K562 (cell line): ENCODE measurements at regions not wholly inside any gene's neighbourhood (a gene's known extent, or its start where the extent isn't known, plus 50 kb on each side); places are given as distances from the start of the nearest gene placed in this dataset.

Experiments used
- ATAC-seq: fragments of 200-7000 bp; cut with Tn5 transposase; 3 replicates; pipeline ENCODE4 v1.9.1; 2020; ENCODE audit warnings: moderate library complexity
- BruUV-seq: library from RNA; stranded (reverse); fragments of 400-500 nt; replicated peaks from 2 replicates; lab custom pipeline; 2021; lab: Mats Ljungman, UMichigan
- CTCF ChIA-PET: fragments of 300-600 bp; formaldehyde crosslinking; extraction: SDS; loops from one replicate; lab custom pipeline; 2021; ENCODE audit warnings: low intra/inter-chr PET ratio; lab: Yijun Ruan, JAX
- POLR2A ChIA-PET: fragments of 300-600, 350-650 bp; sonication (Branson Sonifier 250); formaldehyde crosslinking; extraction: SDS; loops from one replicate; lab custom pipeline; 2021; ENCODE audit warnings: antibody characterized with exemption, inconsistent platforms; lab: Yijun Ruan, JAX
- DNase-seq, 4 experiments: peaks; one replicate each; pipeline versions ENCODE4 v3.0.0 to v3.0.0-alpha.2; 2011 to 2018; ENCODE audit warnings: low spot score in 3 of 4, mixed read lengths in 3 of 4; ENCODE audit errors: extremely low read depth in 1 of 4
- FAIRE-seq: peaks from 2 replicates; lab custom pipeline; 2011; peaks lifted over from hg19 to GRCh38; lab: Jason Lieb, UNC
- H2AFZ ChIP-seq: 2 replicates; pipeline ENCODE4 v1.6.0; 2011; ENCODE audit warnings: low read depth, low read length, control low read depth, inconsistent platforms
- H3K27ac ChIP-seq: fragments of 200-600 bp; 3 replicates; pipeline ENCODE4 v1.8.0; 2011; ENCODE audit warnings: low read depth, mild to moderate bottlenecking, control low read depth, inconsistent platforms, low read length, moderate library complexity, mixed read lengths; ENCODE audit errors: extremely low read depth
- H3K27me3 ChIP-seq, 2 experiments: fragments of 300-600 bp in 1 of 2; 2 replicates in 1 of 2; 3 replicates in 1 of 2; pipeline versions ENCODE4 v1.6.0 to v1.8.0; 2011; ENCODE audit warnings: inconsistent platforms in 2 of 2, low read length in 2 of 2, mild to moderate bottlenecking in 1 of 2, mixed read lengths in 1 of 2, moderate library complexity in 1 of 2; ENCODE audit not compliant: control insufficient read depth in 2 of 2, insufficient read depth in 2 of 2
- H3K36me3 ChIP-seq: fragments of 300-600 bp; 3 replicates; pipeline ENCODE4 v1.8.0; 2011; ENCODE audit warnings: mild to moderate bottlenecking, low read length, inconsistent platforms; ENCODE audit not compliant: control insufficient read depth, insufficient read depth
- H3K4me1 ChIP-seq, 2 experiments: fragments of 200-600 bp in 1 of 2; replicated peaks in 1 of 2; 2 replicates in 1 of 2; 3 replicates in 1 of 2; pipeline versions ENCODE4 v1.5.1 to v1.8.0; 2011; ENCODE audit warnings: inconsistent platforms in 2 of 2, low read length in 2 of 2, mild to moderate bottlenecking in 1 of 2, mixed read lengths in 1 of 2, moderate library complexity in 1 of 2; ENCODE audit not compliant: control insufficient read depth in 2 of 2, insufficient read depth in 2 of 2
- H3K4me2 ChIP-seq: 2 replicates; pipeline ENCODE4 v1.6.1; 2011; ENCODE audit warnings: low read length, control low read depth, inconsistent platforms, mixed read lengths; ENCODE audit not compliant: insufficient read depth
- H3K4me3 ChIP-seq: fragments of 200-600 bp; sonication (generic), shearing (Covaris generic); 2 replicates; pipeline ENCODE4 v1.5.1; 2016; ENCODE audit warnings: control low read depth, inconsistent platforms
- H3K79me2 ChIP-seq: fragments of 200-600 bp; 3 replicates; pipeline ENCODE4 v1.8.0; 2011; ENCODE audit warnings: low read length, inconsistent platforms; ENCODE audit not compliant: control insufficient read depth, insufficient read depth
- H3K9ac ChIP-seq, 2 experiments: 2 replicates each; pipeline versions ENCODE4 v1.6.0 to v1.6.1; 2011; ENCODE audit warnings: low read depth in 2 of 2, low read length in 2 of 2, control low read depth in 1 of 2, inconsistent platforms in 1 of 2, mild to moderate bottlenecking in 1 of 2, mixed read lengths in 1 of 2; ENCODE audit not compliant: insufficient read depth in 1 of 2
- H3K9me1 ChIP-seq: one replicate; pipeline ENCODE4 v1.6.0; 2011; ENCODE audit warnings: inconsistent platforms, mild to moderate bottlenecking, low read length, moderate library complexity; ENCODE audit not compliant: control insufficient read depth, insufficient read depth
- H3K9me3 ChIP-seq: replicated peaks from 2 replicates; pipeline ENCODE4 v1.5.1; 2011; ENCODE audit warnings: low read depth, low read length, inconsistent platforms; ENCODE audit not compliant: control insufficient read depth, insufficient read depth
- H4K20me1 ChIP-seq: replicated peaks from 2 replicates; pipeline ENCODE4 v1.6.1; 2011; ENCODE audit warnings: low read length, inconsistent platforms, mixed read lengths; ENCODE audit not compliant: control insufficient read depth, insufficient read depth
- ARHGAP35 ChIP-seq: fragments of 450-650 bp; IDR thresholded peaks from 2 replicates; pipeline ENCODE4 v1.6.1; 2018; ENCODE audit not compliant: partially characterized antibody
- ARID3A ChIP-seq: IDR thresholded peaks from 2 replicates; pipeline ENCODE4 v1.6.1; 2012; ENCODE audit warnings: low read depth, low read length, improper control_type of control experiment, borderline replicate concordance
- DIDO1 ChIP-seq: fragments of 450-650 bp; IDR thresholded peaks from 2 replicates; pipeline ENCODE4 v1.6.1; 2016; ENCODE audit warnings: low read depth, missing biosample characterization, missing genetic modification characterization
- ESRRA ChIP-seq: fragments of 450-650 bp; IDR thresholded peaks from 2 replicates; pipeline ENCODE4 v1.6.1; 2014; ENCODE audit warnings: low read depth, mild to moderate bottlenecking, moderate library complexity, borderline replicate concordance
- LCOR ChIP-seq: sonication (generic); formaldehyde crosslinking; IDR thresholded peaks from 2 replicates; pipeline ENCODE4 v1.8.0; 2022; ENCODE audit warnings: mild to moderate bottlenecking, missing genetic modification reagents
- MITF ChIP-seq: IDR thresholded peaks from 2 replicates; pipeline ENCODE4 v1.6.1; 2014; ENCODE audit warnings: antibody characterized with exemption
- PRDM10 ChIP-seq: fragments of 450-650 bp; IDR thresholded peaks from 2 replicates; pipeline ENCODE4 v1.6.1; 2018; ENCODE audit not compliant: partially characterized antibody
- RBM17 ChIP-seq: fragments of 200-400 bp; formaldehyde crosslinking; IDR thresholded peaks from 2 replicates; pipeline ENCODE4 v1.6.1; 2017; ENCODE audit warnings: low read depth, mild to moderate bottlenecking, low read length, borderline replicate concordance
- RHOXF2B ChIP-seq: fragments of 250-450 bp; sonication (Bioruptor Pico); conservative IDR thresholded peaks from 2 replicates; pipeline ENCODE4 v1.5.1; 2021
- TEAD1 ChIP-seq, 2 experiments: fragments of 450-650 bp in 1 of 2; sonication (generic) in 1 of 2; formaldehyde crosslinking; IDR thresholded peaks; 2 replicates each; pipeline versions ENCODE4 v1.4.0 to v1.8.0; 2020 to 2022; ENCODE audit warnings: mild to moderate bottlenecking in 2 of 2, missing genetic modification reagents in 1 of 2
- ZNF778 ChIP-seq: fragments of 450-650 bp; formaldehyde crosslinking; IDR thresholded peaks from 2 replicates; pipeline ENCODE4 v1.4.0; 2020; ENCODE audit warnings: mild to moderate bottlenecking, moderate library complexity
- WGBS: fragments of 100-300 bp; shearing (Covaris generic); methylation state at CpG from one replicate; pipeline ENCODE4 v1.1.6; 2016; ENCODE audit warnings: low coverage, mixed read lengths; ENCODE audit not compliant: insufficient coverage; ENCODE audit errors: missing lambda C conversion rate; 5-methylcytosine and 5-hydroxymethylcytosine counted together
- in situ Hi-C: fragments of 300-500 bp; cut with MboI; formaldehyde crosslinking; loops from 4 replicates; pipeline ENCODE4 v1.15.0; 2018; ENCODE audit warnings: inconsistent platforms, mixed read lengths
- intact Hi-C: fragments of 100-400 bp; cut with micrococcal nuclease; formaldehyde crosslinking; loops from 2 replicates; pipeline ENCODE4 v1.14.2; 2022
- TF ChIP-seq, protein P1 (sequence below), 2 experiments: IDR thresholded peaks; 2 replicates each; pipeline ENCODE4 v1.6.1; 2012; ENCODE audit warnings: improper control_type of control experiment in 2 of 2, low read depth in 2 of 2, low read length in 2 of 2, borderline replicate concordance in 1 of 2

- POLR2A ChIA-PET: interaction anchor here (1.2 kb wide), 1 partner anchor 38 kb away, joined by 4 read pairs; no protein-coding TSS in a partner anchor
- TF ChIP-seq MITF: no peak
- TF ChIP-seq ESRRA: no peak
- TF ChIP-seq TEAD1 (CRISPR knock-in tag; IDR thresholded peaks at IDR 0.05): no peak
- no peak for TF ChIP-seq LCOR (CRISPR knock-in tag)
- TF ChIP-seq RHOXF2B: no peak
- no peak for TF ChIP-seq ZNF778
- no peak for TF ChIP-seq ARID3A
- TF ChIP-seq, protein P1, sequence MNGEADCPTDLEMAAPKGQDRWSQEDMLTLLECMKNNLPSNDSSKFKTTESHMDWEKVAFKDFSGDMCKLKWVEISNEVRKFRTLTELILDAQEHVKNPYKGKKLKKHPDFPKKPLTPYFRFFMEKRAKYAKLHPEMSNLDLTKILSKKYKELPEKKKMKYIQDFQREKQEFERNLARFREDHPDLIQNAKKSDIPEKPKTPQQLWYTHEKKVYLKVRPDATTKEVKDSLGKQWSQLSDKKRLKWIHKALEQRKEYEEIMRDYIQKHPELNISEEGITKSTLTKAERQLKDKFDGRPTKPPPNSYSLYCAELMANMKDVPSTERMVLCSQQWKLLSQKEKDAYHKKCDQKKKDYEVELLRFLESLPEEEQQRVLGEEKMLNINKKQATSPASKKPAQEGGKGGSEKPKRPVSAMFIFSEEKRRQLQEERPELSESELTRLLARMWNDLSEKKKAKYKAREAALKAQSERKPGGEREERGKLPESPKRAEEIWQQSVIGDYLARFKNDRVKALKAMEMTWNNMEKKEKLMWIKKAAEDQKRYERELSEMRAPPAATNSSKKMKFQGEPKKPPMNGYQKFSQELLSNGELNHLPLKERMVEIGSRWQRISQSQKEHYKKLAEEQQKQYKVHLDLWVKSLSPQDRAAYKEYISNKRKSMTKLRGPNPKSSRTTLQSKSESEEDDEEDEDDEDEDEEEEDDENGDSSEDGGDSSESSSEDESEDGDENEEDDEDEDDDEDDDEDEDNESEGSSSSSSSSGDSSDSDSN (IDR thresholded peaks at IDR 0.05; ENCODE audit: borderline replicate concordance in 1 of 2, low read depth in 2 of 2, low read length in 2 of 2): no peak
- no peak for TF ChIP-seq PRDM10
- no peak for TF ChIP-seq DIDO1 (tag)
- no peak for TF ChIP-seq ARHGAP35
- no peak for TF ChIP-seq RBM17
Observed at GRCh38 chr7:25430200-25430931, 202.1 kb upstream of the NPVF start.

More at GRCh38 chr7:25430200-25430931, 202.1 kb upstream of the NPVF start:
- intact Hi-C loops: no loop called here
- no peaks in the 10 kb centered on the region for H4K20me1 ChIP-seq
- FAIRE-seq: no peak
- H3K9me1 ChIP-seq: no peaks in the 10 kb centered on the region
- H3K4me3 ChIP-seq: no peak overlapping the region
- no peaks in the 10 kb centered on the region for H3K4me1 ChIP-seq
- peaks cover 13 to 22% of the 10 kb centered on the region in 2 experiments; a peak in 3 of 5 replicates for H3K27me3 ChIP-seq
- H2AFZ ChIP-seq: no peak overlapping the region
- no peaks in the 10 kb centered on the region for H3K9me3 ChIP-seq
- no TSS peak for BruUV-seq
- no peaks in the 10 kb centered on the region for H3K36me3 ChIP-seq
- DNase-seq: no peak
- ATAC-seq: no peak
- H3K27ac ChIP-seq: no peak overlapping the region
- WGBS: under 1% methylated on average over 9 of the region's 9 CpGs
- CTCF ChIA-PET: no interaction called here
- no peak overlapping the region for H3K9ac ChIP-seq
- no peak overlapping the region for H3K4me2 ChIP-seq
- no peaks in the 10 kb centered on the region for H3K79me2 ChIP-seq
- in situ Hi-C loops: loop anchor here (5.0 kb wide), 1 partner anchor 97 kb away; no protein-coding TSS in a partner anchor
